ENCODE measurements at regions not wholly inside any gene's neighbourhood (a gene's known extent, or its start where the extent isn't known, plus 50 kb on each side); places are given as distances from the start of the nearest gene placed in this dataset.

GRCh38 chr2:125169022-125169763, 1144.1 kb downstream of the CNTNAP5 start:
- POLR2A ChIA-PET, result no interaction called here
- WGBS (ENCODE audit: insufficient coverage, insufficient replicate concordance, low lambda C conversion rate, missing lambda C conversion rate), result 45% methylated on average over 6 of the region's 6 CpGs
- CTCF ChIA-PET, result interaction anchor here (1.0 kb wide), 1 partner anchor 11 kb away, joined by 3 read pairs; no protein-coding TSS in a partner anchor
- Histone ChIP-seq H4K20me1 (ENCODE audit: control insufficient read depth, insufficient read depth) (no peaks in the 10 kb centered on the region), H3K9me3 (replicated peaks; ENCODE audit: control insufficient read depth, insufficient read depth, low read length) (no peaks in the 10 kb centered on the region), H3K36me3 (ENCODE audit: control insufficient read depth in 2 of 2, insufficient read depth in 2 of 2, low read length in 1 of 2) (no peaks in the 10 kb centered on the region), H2AFZ (ENCODE audit: control insufficient read depth, low read depth, low read length) (no peak overlapping the region; the same call in none of the 2 replicates), H3K27me3 (replicated peaks in 1 of 2; ENCODE audit: control insufficient read depth in 2 of 2, insufficient read depth in 2 of 2, low read length in 1 of 2) (no peaks in the 10 kb centered on the region), H3K9ac (ENCODE audit: control insufficient read depth, insufficient read depth, low read length) (no peak overlapping the region), H3K4me1 (ENCODE audit: control insufficient read depth, insufficient read depth, low read length) (no peaks in the 10 kb centered on the region), H3K4me2 (ENCODE audit: control insufficient read depth, insufficient read depth) (no peak overlapping the region), H3K79me2 (ENCODE audit: control insufficient read depth, insufficient read depth, low read length) (no peaks in the 10 kb centered on the region), H3K4me3 (no peak overlapping the region), H3K27ac (ENCODE audit: control insufficient read depth, insufficient read depth) (no peak overlapping the region)
- BruUV-seq (replicated peaks), result no TSS peak
- no peak for DNase-seq (ENCODE audit: low read depth, low spot score)
- FAIRE-seq, result no peak
- RAD21 ChIA-PET (ENCODE audit: unreplicated experiment), result no interaction called here
- SMC1A ChIA-PET (ENCODE audit: uncharacterized antibody, unreplicated experiment), result interaction anchor here (0.7 to 1.2 kb wide), 4 partner anchors 13 to 254 kb away, joined by 3 read pairs; no protein-coding TSS in a partner anchor
- peak; percentile 87 for ATAC-seq
- intact Hi-C loops (cut with micrococcal nuclease; ENCODE audit: unreplicated experiment) (no loop called here), in situ Hi-C loops (cut with MboI) (no loop called here)
- no peak for TF ChIP-seq BHLHE40 (IDR thresholded peaks at IDR 0.05; ENCODE audit: borderline replicate concordance in 1 of 2, low read depth in 2 of 2, low read length in 1 of 2)
- no peak for TF ChIP-seq MXI1 (IDR thresholded peaks at IDR 0.05; ENCODE audit: low read depth, low read length)
- no peak for TF ChIP-seq MEF2A (IDR thresholded peaks at IDR 0.05; ENCODE audit: insufficient read depth, low read depth, low read length)
- no peak for TF ChIP-seq SUZ12 (IDR thresholded peaks at IDR 0.05; ENCODE audit: unreplicated experiment)
- TF ChIP-seq EGR1 (IDR thresholded peaks at IDR 0.05; ENCODE audit: borderline replicate concordance in 1 of 2, low read depth in 2 of 2, low read length in 2 of 2), result peak in 1 of 2 experiments; percentile 46; a peak in 1 of 3 replicates
- peak; percentile 44; the same call in 1 of the 2 replicates for TF ChIP-seq SPI1 (IDR thresholded peaks at IDR 0.05; ENCODE audit: borderline replicate concordance, insufficient read depth, low read depth, low read length)
- TF ChIP-seq EED (IDR thresholded peaks at IDR 0.05; ENCODE audit: low read depth), result peak; percentile 39; the same call in 1 of the 2 replicates
- no peak for TF ChIP-seq POLR2A (IDR thresholded peaks at IDR 0.05; ENCODE audit: low read depth, low read length)
- no peak for TF ChIP-seq REST (IDR thresholded peaks at IDR 0.05; ENCODE audit: low read depth, low read length)
- no peak for TF ChIP-seq CEBPB (IDR thresholded peaks at IDR 0.05; ENCODE audit: borderline replicate concordance in 1 of 2, low read depth in 2 of 2, low read length in 2 of 2)
- TF ChIP-seq CHD1 (IDR thresholded peaks at IDR 0.05; ENCODE audit: low read depth, low read length), result no peak
- TF ChIP-seq, protein P1, sequence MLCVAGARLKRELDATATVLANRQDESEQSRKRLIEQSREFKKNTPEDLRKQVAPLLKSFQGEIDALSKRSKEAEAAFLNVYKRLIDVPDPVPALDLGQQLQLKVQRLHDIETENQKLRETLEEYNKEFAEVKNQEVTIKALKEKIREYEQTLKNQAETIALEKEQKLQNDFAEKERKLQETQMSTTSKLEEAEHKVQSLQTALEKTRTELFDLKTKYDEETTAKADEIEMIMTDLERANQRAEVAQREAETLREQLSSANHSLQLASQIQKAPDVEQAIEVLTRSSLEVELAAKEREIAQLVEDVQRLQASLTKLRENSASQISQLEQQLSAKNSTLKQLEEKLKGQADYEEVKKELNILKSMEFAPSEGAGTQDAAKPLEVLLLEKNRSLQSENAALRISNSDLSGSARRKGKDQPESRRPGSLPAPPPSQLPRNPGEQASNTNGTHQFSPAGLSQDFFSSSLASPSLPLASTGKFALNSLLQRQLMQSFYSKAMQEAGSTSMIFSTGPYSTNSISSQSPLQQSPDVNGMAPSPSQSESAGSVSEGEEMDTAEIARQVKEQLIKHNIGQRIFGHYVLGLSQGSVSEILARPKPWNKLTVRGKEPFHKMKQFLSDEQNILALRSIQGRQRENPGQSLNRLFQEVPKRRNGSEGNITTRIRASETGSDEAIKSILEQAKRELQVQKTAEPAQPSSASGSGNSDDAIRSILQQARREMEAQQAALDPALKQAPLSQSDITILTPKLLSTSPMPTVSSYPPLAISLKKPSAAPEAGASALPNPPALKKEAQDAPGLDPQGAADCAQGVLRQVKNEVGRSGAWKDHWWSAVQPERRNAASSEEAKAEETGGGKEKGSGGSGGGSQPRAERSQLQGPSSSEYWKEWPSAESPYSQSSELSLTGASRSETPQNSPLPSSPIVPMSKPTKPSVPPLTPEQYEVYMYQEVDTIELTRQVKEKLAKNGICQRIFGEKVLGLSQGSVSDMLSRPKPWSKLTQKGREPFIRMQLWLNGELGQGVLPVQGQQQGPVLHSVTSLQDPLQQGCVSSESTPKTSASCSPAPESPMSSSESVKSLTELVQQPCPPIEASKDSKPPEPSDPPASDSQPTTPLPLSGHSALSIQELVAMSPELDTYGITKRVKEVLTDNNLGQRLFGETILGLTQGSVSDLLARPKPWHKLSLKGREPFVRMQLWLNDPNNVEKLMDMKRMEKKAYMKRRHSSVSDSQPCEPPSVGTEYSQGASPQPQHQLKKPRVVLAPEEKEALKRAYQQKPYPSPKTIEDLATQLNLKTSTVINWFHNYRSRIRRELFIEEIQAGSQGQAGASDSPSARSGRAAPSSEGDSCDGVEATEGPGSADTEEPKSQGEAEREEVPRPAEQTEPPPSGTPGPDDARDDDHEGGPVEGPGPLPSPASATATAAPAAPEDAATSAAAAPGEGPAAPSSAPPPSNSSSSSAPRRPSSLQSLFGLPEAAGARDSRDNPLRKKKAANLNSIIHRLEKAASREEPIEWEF (IDR thresholded peaks at IDR 0.05; ENCODE audit: insufficient replicate concordance, low read depth, low read length), result no peak
- peak; percentile 73; the same call in 1 of the 2 replicates for TF ChIP-seq CREB1 (IDR thresholded peaks at IDR 0.05; ENCODE audit: low read depth)
- TF ChIP-seq SIX5 (IDR thresholded peaks at IDR 0.05; ENCODE audit: low read depth, low read length, severe bottlenecking), result no peak

Measured in GM12878 (cell line).